WTC11 (cell line): ENCODE measurements at regions not wholly inside any gene's neighbourhood (a gene's known extent, or its start where the extent isn't known, plus 50 kb on each side); places are given as distances from the start of the nearest gene placed in this dataset.

Experiments used
- ARID4B ChIP-seq: sonication (generic); formaldehyde crosslinking; IDR thresholded peaks from 2 replicates; pipeline ENCODE4 v1.8.0; 2023; ENCODE audit warnings: missing genetic modification reagents, mild to moderate bottlenecking, borderline replicate concordance
- ATF1 ChIP-seq: sonication (generic); formaldehyde crosslinking; IDR thresholded peaks from 2 replicates; pipeline ENCODE4 v1.8.1; 2023; ENCODE audit warnings: mild to moderate bottlenecking, moderate library complexity, missing genetic modification reagents
- CBFB ChIP-seq: sonication (generic); formaldehyde crosslinking; IDR thresholded peaks from 2 replicates; pipeline ENCODE4 v1.8.1; 2022; ENCODE audit warnings: mild to moderate bottlenecking, low read depth, missing genetic modification reagents
- CREB1 ChIP-seq: sonication (generic); formaldehyde crosslinking; IDR thresholded peaks from 2 replicates; pipeline ENCODE4 v1.8.0; 2023; ENCODE audit warnings: mild to moderate bottlenecking, missing genetic modification reagents
- CTCF ChIP-seq: fragments of 200-600 bp; IDR thresholded peaks from 2 replicates; pipeline ENCODE4 v1.8.0; 2022; ENCODE audit warnings: antibody characterized with exemption
- E2F1 ChIP-seq: sonication (generic); formaldehyde crosslinking; IDR thresholded peaks from 2 replicates; pipeline ENCODE4 v1.8.0; 2022; ENCODE audit warnings: mild to moderate bottlenecking, missing genetic modification reagents
- FOXJ3 ChIP-seq: sonication (generic); formaldehyde crosslinking; IDR thresholded peaks from 2 replicates; pipeline ENCODE4 v1.9.0; 2021; ENCODE audit warnings: missing genetic modification reagents, mild to moderate bottlenecking, borderline replicate concordance
- HMGA2 ChIP-seq: fragments of 250-450 bp; sonication (Bioruptor Pico); IDR thresholded peaks from 2 replicates; pipeline ENCODE4 v1.4.0; 2021; ENCODE audit warnings: mild to moderate bottlenecking, moderate library complexity
- MAX ChIP-seq: sonication (generic); formaldehyde crosslinking; IDR thresholded peaks from 2 replicates; pipeline ENCODE4 v1.8.0; 2022; ENCODE audit warnings: mild to moderate bottlenecking, missing genetic modification reagents
- RELA ChIP-seq: sonication (generic); formaldehyde crosslinking; IDR thresholded peaks from 2 replicates; pipeline ENCODE4 v1.8.1; 2022; ENCODE audit warnings: missing genetic modification reagents, mild to moderate bottlenecking, borderline replicate concordance
- TCF7 ChIP-seq: sonication (generic); formaldehyde crosslinking; IDR thresholded peaks from 2 replicates; pipeline ENCODE4 v1.8.0; 2022; ENCODE audit warnings: mild to moderate bottlenecking, low read depth, missing genetic modification reagents, moderate library complexity
- TF ChIP-seq, protein P1 (sequence below): sonication (generic); formaldehyde crosslinking; conservative IDR thresholded peaks from 2 replicates; pipeline ENCODE4 v1.8.1; 2022; ENCODE audit warnings: mild to moderate bottlenecking, missing genetic modification reagents
- TF ChIP-seq, protein P2 (sequence below): sonication (generic); formaldehyde crosslinking; IDR thresholded peaks from 2 replicates; pipeline ENCODE4 v1.8.0; 2023; ENCODE audit warnings: mild to moderate bottlenecking, missing genetic modification reagents

DNA sequence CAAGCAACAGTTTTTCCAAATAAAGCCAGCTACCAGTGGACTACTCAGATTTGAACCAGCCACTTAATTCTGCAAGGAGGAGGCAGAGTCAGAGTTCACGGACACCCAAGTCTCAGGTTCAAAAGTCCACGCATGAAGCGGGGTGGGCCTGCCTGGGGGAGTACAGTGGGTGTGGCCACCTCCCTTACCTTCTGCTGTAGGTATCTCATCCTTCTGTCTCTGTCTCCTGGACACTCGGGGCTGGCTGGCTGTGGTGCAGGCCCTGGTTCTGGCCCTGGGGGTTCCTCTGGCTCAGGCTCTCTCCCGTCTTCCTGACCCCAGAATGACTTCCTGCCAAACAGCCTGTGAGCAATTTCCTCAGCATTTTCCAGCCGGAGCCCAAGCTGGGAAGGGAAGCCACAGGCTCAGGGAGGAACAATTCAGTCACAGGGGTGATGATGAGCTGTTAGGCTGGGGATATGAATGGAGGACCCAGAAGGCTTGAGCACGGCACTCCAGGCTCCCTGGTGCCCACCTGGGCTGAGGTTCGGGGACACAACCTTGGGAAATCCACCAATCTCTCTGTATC lies 101.9 kb downstream of the LITAF start:
- TF ChIP-seq CBFB (CRISPR knock-in tag) (no peak), CTCF (no peak), CREB1 (CRISPR knock-in tag) (no peak), TCF7 (no peak), RELA (CRISPR knock-in tag) (no peak), FOXJ3 (CRISPR knock-in tag) (no peak), HMGA2 (CRISPR knock-in tag) (no peak), MAX (CRISPR knock-in tag) (no peak), ATF1 (CRISPR knock-in tag) (no peak), ARID4B (CRISPR knock-in tag) (no peak), E2F1 (CRISPR knock-in tag) (no peak)
- TF ChIP-seq, protein P1, sequence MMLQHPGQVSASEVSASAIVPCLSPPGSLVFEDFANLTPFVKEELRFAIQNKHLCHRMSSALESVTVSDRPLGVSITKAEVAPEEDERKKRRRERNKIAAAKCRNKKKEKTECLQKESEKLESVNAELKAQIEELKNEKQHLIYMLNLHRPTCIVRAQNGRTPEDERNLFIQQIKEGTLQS (CRISPR knock-in tag) = no peak
- TF ChIP-seq, protein P2, sequence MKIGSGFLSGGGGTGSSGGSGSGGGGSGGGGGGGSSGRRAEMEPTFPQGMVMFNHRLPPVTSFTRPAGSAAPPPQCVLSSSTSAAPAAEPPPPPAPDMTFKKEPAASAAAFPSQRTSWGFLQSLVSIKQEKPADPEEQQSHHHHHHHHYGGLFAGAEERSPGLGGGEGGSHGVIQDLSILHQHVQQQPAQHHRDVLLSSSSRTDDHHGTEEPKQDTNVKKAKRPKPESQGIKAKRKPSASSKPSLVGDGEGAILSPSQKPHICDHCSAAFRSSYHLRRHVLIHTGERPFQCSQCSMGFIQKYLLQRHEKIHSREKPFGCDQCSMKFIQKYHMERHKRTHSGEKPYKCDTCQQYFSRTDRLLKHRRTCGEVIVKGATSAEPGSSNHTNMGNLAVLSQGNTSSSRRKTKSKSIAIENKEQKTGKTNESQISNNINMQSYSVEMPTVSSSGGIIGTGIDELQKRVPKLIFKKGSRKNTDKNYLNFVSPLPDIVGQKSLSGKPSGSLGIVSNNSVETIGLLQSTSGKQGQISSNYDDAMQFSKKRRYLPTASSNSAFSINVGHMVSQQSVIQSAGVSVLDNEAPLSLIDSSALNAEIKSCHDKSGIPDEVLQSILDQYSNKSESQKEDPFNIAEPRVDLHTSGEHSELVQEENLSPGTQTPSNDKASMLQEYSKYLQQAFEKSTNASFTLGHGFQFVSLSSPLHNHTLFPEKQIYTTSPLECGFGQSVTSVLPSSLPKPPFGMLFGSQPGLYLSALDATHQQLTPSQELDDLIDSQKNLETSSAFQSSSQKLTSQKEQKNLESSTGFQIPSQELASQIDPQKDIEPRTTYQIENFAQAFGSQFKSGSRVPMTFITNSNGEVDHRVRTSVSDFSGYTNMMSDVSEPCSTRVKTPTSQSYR (CRISPR knock-in tag) = no peak
